HUDEP-2 (cell line): ENCODE measurements at regions not wholly inside any gene's neighbourhood (a gene's known extent, or its start where the extent isn't known, plus 50 kb on each side); places are given as distances from the start of the nearest gene placed in this dataset.

Experiments used
- DNase-seq, 76 experiments: peaks; one replicate each; lab custom pipeline; 2025; ENCODE audit not compliant: unreplicated experiment in 76 of 76; lab: John Stamatoyannopoulos, UW

GRCh38 chr2:212640428-212640827 is 101.8 kb upstream of the ERBB4 start:
- no peak for DNase-seq

DNA sequence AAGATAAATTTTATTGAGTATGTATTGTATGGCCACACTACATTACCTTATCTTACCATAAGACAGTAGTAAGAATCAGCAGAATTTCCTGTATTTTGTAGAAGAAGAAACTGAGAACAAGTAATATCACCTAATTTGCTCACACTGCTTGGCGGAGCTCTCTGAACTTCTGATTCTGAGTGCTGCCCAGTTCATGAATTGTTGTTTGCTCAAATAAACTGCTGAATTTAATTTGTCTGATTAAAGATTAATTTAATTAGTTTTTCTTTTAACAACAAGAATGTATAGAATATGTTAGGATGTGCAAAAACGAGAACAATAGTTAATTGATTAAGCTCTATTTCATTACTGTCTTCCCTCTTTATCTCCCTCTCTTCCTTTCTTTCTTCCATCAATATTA is 100.1 kb upstream of the ERBB4 start:
- no peak for DNase-seq

GRCh38 chr2:212628586-212628985 is 90.0 kb upstream of the ERBB4 start:
- DNase-seq: no peak

- no peak for DNase-seq
Measured at GRCh38 chr2:212626371-212626918, 87.8 kb upstream of the ERBB4 start.

DNA sequence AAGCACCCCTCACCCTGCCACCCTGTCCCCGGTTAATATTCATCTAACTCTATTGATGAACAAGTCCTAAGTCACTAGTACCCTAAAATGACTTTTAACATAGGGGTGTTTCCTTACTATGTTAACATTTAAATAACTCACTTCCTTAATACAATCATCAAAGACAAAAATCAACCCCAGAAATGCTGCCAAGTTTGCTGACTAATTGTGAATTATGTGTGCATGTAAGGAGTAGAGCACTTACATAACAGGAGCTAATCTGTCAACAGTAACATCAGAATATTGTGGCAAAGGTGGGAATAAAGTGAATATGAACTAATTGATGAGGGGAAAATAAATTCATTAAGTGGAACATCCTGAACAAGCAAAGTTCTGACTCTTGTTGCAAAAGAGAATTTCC is 81.4 kb upstream of the ERBB4 start:
- no peak for DNase-seq

- no peak for DNase-seq
Measured at GRCh38 chr2:212618636-212619035, 80.0 kb upstream of the ERBB4 start.

- no peak for DNase-seq
Measured at GRCh38 chr2:212610872-212611425, 72.3 kb upstream of the ERBB4 start.

DNA sequence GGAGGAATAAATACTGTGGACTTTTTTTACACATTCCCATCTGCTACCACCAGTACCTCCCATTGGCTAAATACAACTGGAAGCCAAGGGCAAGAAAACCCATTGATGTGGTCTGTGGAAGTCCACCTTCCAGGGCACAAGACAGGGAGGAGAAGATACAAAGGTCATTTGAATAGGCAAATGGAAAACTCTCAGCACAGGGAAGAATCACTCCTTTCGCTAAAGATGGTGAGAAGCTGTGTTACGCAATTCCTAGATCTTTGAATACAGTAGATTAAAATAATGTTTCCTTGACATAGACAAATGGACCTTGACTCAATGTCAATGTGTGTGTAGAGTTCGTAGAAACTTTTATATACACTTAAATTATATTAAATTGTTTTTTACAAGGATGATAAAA is 70.9 kb upstream of the ERBB4 start:
- DNase-seq: no peak

- no peak for DNase-seq
Measured at GRCh38 chr2:212607080-212607479, 68.5 kb upstream of the ERBB4 start.

GRCh38 chr2:212606232-212606631 is 67.6 kb upstream of the ERBB4 start:
- DNase-seq: no peak

- DNase-seq: no peak
Measured at GRCh38 chr2:212596688-212597087, 58.1 kb upstream of the ERBB4 start.

DNA sequence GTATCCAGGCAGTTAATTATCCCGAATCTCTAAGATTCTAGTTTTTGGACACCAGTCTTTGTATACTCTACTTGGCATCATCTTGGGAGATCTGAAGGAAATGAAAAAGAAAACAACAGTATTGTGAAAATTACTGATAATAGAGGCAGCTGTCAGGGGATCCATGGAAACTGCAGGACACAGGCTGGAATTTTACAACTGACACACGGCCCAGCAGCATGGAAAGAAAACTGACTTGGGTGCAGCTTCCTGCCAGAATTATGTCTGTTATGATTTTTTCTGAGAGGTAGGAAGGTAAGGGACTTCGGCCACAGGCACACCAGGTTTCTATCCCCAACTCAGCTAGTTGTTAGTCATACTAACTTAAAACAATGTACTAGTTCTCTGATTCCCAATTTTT is 57.7 kb upstream of the ERBB4 start:
- DNase-seq: no peak

GRCh38 chr2:212595036-212595654 is 56.5 kb upstream of the ERBB4 start:
- no peak for DNase-seq

DNA sequence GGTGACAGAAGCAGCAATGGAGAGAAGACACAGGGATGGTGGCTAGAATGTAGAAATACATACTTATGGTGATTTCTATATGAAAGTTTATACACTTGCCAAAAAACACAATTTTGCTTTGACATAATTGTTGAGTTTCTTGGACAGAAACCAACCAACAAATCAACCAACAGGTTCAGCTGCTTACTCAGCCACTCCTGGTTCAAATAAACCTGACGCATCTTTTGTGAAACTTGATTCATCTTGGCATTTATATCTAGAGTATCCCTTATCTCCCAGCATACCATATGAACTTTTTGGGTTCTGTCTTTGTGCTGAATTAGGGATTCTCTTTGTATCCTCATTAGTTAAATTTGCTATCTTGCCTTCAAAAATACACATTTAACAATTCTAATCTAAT is 54.1 kb upstream of the ERBB4 start:
- no peak for DNase-seq
